ENCODE measurements at regions not wholly inside any gene's neighbourhood (a gene's known extent, or its start where the extent isn't known, plus 50 kb on each side); places are given as distances from the start of the nearest gene placed in this dataset.

DNA sequence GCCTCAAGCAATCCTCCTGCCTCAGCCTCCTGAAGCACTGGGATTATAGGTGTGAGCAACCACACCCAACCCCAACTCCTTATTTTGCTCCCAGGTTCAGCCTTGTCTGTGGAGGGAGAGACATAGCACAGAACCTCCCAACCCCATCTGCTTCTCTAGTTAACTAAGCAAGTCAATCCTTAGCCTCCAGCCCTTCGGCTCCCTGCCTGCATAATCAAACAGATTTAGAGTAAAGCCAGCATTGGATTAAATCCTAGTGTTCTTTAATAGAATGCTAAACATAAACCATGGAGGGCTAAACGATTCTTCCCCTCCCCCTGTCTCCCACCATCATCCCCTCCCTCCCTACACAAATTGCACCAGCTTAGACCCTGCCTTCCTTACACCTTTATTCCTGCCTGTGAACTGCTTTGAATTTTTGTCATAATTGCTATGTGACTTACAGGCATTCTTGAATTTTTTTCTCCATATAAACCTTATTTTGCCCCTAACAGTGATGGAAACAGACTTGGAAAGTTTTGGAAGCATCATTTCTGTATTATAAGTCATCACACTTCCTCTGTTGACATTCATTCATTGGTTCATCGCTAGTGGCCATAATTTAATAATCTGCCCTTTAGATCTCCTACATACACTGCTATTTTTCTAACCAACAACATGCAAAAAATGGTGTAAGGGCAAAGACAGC, 72.6 kb upstream of the TOMM7 start:
- no peaks in the 10 kb centered on the region for H3K27me3 ChIP-seq
- DNase-seq, result no peak
- intact Hi-C loops (cut with DNase I), result no loop called here
- TF ChIP-seq, protein P1, sequence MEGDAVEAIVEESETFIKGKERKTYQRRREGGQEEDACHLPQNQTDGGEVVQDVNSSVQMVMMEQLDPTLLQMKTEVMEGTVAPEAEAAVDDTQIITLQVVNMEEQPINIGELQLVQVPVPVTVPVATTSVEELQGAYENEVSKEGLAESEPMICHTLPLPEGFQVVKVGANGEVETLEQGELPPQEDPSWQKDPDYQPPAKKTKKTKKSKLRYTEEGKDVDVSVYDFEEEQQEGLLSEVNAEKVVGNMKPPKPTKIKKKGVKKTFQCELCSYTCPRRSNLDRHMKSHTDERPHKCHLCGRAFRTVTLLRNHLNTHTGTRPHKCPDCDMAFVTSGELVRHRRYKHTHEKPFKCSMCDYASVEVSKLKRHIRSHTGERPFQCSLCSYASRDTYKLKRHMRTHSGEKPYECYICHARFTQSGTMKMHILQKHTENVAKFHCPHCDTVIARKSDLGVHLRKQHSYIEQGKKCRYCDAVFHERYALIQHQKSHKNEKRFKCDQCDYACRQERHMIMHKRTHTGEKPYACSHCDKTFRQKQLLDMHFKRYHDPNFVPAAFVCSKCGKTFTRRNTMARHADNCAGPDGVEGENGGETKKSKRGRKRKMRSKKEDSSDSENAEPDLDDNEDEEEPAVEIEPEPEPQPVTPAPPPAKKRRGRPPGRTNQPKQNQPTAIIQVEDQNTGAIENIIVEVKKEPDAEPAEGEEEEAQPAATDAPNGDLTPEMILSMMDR (IDR thresholded peaks at IDR 0.05), result no peak
- TF ChIP-seq POLR2A (IDR thresholded peaks at IDR 0.05), result no peak
- H3K9me3 ChIP-seq, result no peaks in the 10 kb centered on the region
- no peaks in the 10 kb centered on the region for H3K36me3 ChIP-seq
- H3K4me1 ChIP-seq, result no peaks in the 10 kb centered on the region
- 42 to 75% methylated on average over 3 of the region's 3 CpGs for WGBS, 2 donors
- H3K27ac ChIP-seq, result no peak overlapping the region
- no peak overlapping the region for H3K4me3 ChIP-seq

DNA sequence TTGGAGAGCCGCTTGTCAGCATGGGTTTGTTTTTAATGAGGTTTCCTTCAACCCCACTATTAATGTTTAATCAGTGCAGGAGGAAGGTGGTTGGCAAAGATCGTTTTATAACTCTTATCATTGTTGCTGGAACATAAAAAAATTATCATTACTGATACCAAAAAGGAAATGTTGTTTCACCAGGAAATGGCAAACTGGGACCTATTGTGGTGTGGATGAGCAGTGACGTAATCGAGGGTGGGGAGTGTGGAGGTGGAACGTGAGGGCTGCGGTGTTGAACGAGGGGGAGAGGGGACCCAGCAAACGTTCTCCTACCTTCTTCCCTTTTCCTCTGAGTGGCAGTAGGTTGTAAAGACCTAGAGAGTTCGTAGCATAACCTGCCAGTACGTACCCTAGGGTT, 71.9 kb upstream of the TOMM7 start:
- Histone ChIP-seq H3K27ac (no peak overlapping the region), H3K9me3 (no peaks in the 10 kb centered on the region), H3K36me3 (no peaks in the 10 kb centered on the region), H3K27me3 (no peaks in the 10 kb centered on the region), H3K4me3 (no peak overlapping the region), H3K4me1 (no peaks in the 10 kb centered on the region)
- DNase-seq, result no peak
- 76 to 77% methylated on average over 10 of the region's 10 CpGs for WGBS, 2 donors
- intact Hi-C loops (cut with DNase I), result no loop called here
- TF ChIP-seq, protein P1 (IDR thresholded peaks at IDR 0.05), result no peak
- no peak for TF ChIP-seq POLR2A (IDR thresholded peaks at IDR 0.05)

DNA sequence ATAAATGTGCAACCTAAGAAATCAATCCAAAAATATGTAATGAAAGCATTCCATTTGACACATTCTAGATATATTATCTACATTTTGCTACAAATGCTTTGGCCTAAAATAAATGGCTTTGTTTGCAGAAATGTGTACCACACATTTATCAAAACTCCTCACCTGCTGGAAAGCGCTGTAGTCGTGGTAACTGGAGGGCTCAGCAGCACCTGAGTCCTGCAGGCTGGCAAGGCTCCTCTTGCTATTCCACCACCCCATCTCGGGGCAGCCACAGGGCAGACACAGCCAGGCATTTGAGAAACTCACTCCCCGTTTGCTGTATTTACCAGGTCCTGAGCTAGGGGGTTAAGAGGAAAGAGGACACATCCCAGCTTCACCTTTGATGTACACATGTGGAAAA, 68.1 kb upstream of the TOMM7 start:
- DNase-seq, result no peak
- intact Hi-C loops (cut with DNase I), result no loop called here
- H3K27me3 ChIP-seq, result no peaks in the 10 kb centered on the region
- no peak overlapping the region for H3K4me3 ChIP-seq
- H3K36me3 ChIP-seq, result no peaks in the 10 kb centered on the region
- H3K27ac ChIP-seq, result no peak overlapping the region
- H3K4me1 ChIP-seq, result peaks cover 0 to 3% (median 0%) of the 10 kb centered on the region in 3 donors
- no peaks in the 10 kb centered on the region for H3K9me3 ChIP-seq
- TF ChIP-seq POLR2A (IDR thresholded peaks at IDR 0.05), result no peak
- TF ChIP-seq, protein P1 (IDR thresholded peaks at IDR 0.05), result no peak
- WGBS, 2 donors, result 66 to 100% methylated on average over 3 to 4 of the region's 4 CpGs

DNA sequence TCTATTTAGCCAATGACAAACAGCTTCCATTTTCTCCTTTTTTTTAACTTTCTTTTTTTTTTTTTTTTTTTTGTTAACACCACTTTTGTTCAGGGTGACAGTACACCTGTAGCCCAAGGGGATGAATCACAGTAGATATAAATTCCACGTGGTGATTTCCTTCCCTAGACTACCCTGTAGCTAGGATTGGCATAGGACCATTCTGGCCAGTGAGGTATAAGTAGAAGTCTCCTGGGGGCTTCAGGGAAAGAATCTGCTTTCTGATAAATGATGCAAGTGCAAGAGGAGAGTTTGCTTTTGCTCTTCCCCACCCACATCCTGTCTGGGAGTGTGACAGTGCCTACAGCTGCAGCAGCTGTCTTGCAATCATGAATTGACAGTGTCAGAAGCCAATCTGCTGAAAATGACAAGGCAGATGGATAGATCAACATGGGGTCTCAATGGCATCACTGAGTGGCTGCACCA, 63.2 kb upstream of the TOMM7 start:
- DNase-seq, result no peak
- Histone ChIP-seq H3K4me1 (peaks cover 0 to 4% (median 0%) of the 10 kb centered on the region in 3 donors), H3K9me3 (no peaks in the 10 kb centered on the region), H3K4me3 (no peak overlapping the region), H3K27me3 (no peaks in the 10 kb centered on the region), H3K36me3 (no peaks in the 10 kb centered on the region), H3K27ac (no peak overlapping the region)
- 12 to 20% methylated on average over 1 of the region's 1 CpG for WGBS, 2 donors
- TF ChIP-seq, protein P1 (IDR thresholded peaks at IDR 0.05), result no peak
- TF ChIP-seq POLR2A (IDR thresholded peaks at IDR 0.05), result no peak
- intact Hi-C loops (cut with DNase I), result no loop called here

DNA sequence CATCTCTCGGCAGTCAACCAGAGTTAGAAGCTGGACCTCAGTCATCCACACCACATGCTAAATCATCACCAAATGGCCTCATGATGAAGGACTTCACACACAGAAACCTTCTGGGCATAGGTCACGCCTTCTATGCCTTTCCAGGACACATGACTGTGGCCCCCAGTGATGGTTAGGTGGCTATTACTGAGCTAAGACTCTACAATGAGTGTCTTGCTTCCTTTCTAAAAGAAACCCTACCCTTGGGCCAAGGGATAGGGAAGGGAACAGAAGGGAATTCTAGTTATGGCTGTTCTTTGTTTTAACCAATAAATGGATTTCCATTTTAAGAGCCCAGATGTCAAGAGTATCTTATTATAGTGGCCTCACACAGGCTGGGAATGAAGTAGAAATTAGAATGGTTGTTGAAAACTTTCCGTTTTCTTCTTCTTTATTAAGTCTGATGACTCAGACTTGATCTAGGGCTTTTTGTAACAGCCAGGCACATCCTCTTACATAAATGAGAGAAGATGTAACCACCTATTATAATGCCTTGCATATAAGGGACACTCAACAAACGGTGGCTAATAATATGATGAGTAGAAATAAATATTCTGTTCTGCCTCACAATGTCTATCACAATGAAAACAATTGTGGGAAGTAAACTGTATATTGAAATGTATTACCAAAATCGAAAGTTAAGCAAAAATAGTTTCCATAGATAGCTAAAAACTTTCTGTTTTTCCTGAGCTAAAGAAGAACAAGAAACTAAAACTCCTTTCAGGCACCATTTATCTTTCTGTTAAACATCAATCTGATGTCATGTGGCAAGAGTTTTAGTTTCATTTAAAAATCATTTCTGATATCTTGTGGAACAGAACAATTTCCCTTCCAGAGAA, 62.5 kb upstream of the TOMM7 start:
- no peak overlapping the region for H3K4me3 ChIP-seq
- H3K4me1 ChIP-seq, result peaks cover 0 to 4% (median 0%) of the 10 kb centered on the region in 3 donors
- 49 to 58% methylated on average over 4 to 5 of the region's 5 CpGs for WGBS, 2 donors
- H3K27me3 ChIP-seq, result no peaks in the 10 kb centered on the region
- H3K27ac ChIP-seq, result no peak overlapping the region
- TF ChIP-seq, protein P1 (IDR thresholded peaks at IDR 0.05), result no peak
- no peak for TF ChIP-seq POLR2A (IDR thresholded peaks at IDR 0.05)
- H3K36me3 ChIP-seq, result no peaks in the 10 kb centered on the region
- no peaks in the 10 kb centered on the region for H3K9me3 ChIP-seq
- intact Hi-C loops (cut with DNase I), result no loop called here
- no peak for DNase-seq

Measured in esophagus squamous epithelium (tissue), 5 donors.